Breast epithelium (tissue), 3 donors: ENCODE measurements at regions not wholly inside any gene's neighbourhood (a gene's known extent, or its start where the extent isn't known, plus 50 kb on each side); places are given as distances from the start of the nearest gene placed in this dataset.

ENCODE experiments used
- CTCF ChIP-seq, 3 donors: fragments of 450-650 bp; IDR thresholded peaks; one replicate each; pipeline ENCODE4 v1.5.1; 2016 to 2017; ENCODE audit warnings: antibody characterized with exemption in 3 of 3, mild to moderate bottlenecking in 3 of 3, moderate library complexity in 3 of 3
- POLR2A ChIP-seq: fragments of 450-650 bp; IDR thresholded peaks from one replicate; pipeline ENCODE4 v1.6.1; 2016; ENCODE audit warnings: antibody characterized with exemption, mild to moderate bottlenecking, moderate library complexity
- POLR2AphosphoS5 ChIP-seq, 3 donors: sonication (generic); formaldehyde crosslinking; IDR thresholded peaks; one replicate each; pipeline ENCODE4 v1.6.1; 2017; ENCODE audit warnings: antibody characterized with exemption in 3 of 3

DNA sequence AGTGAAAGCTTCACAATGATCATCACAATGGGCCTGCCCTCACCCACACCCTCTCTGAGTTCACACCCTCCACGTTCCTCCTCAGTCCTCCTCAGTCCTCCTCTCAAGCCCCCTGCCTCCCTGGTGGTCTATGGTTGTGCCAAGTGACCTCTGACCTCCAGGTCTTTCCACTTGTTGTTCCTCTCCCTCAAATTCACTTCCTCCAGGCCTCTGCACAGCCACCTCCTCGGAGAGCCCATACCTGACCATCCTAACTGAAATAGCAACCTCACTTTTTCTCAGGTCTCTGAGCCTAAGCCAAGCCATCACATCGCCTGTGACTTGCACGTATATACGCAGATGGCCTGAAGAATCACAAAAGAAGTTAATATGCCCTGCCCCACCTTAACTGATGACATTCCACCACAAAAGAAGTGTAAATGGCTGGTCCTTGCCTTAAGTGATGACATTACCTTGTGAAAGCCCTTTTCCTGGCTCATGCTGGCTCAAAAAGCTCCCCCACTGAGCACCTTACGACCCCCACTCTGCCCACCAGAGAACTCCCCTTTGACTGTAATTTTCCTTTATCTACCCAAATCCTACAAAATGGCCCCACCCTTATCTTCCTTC is 293.4 kb upstream of the TENM3 start:
- no peak for TF ChIP-seq CTCF (IDR thresholded peaks at IDR 0.05)
- TF ChIP-seq POLR2A: no peak
- TF ChIP-seq POLR2AphosphoS5 (IDR thresholded peaks at IDR 0.05): no peak
